ENCODE measurements at regions not wholly inside any gene's neighbourhood (a gene's known extent, or its start where the extent isn't known, plus 50 kb on each side); places are given as distances from the start of the nearest gene placed in this dataset.
A peak's percentile ranks its signal among the peaks of the same experiment; 100 is the strongest.

DNA sequence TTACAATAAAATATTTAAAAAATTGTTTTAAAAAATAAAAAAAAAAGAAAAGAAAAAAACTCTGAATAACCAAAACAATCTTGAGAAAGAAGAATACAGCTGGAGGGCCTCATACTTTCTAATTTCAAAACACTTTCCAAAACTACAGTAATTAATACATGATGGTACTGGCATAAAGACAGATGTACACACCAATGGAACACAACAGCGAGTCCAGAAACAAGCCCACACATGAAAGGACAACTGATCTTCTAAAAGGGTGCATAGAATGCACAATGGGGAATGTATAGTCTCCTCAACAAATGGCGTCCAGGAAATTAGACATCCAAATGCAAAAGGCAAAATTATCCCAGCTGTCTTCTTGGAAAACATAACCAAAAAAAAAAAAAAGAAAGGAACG lies 99.6 kb downstream of the LURAP1L start:
- DNase-seq (ENCODE audit: low spot score), result no peak

DNA sequence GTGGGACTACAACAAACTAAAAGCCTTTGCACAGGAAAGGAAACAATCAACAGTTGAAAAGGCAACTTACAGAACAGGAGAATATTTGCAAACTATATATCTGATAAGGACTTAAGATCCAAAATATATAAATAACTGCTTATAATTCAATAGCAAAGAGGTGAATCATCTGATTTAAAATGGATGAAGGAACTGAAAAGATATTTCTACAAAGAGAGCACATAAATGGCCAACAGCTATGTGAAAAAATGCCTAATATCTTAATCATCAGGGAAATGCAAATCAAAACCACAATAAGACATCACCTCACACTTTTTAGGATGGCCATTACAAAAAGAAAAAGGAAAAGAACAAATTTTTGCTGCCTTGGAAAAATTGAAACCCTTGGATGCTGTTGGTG lies 100.4 kb downstream of the LURAP1L start:
- DNase-seq (ENCODE audit: low spot score), result no peak

DNA sequence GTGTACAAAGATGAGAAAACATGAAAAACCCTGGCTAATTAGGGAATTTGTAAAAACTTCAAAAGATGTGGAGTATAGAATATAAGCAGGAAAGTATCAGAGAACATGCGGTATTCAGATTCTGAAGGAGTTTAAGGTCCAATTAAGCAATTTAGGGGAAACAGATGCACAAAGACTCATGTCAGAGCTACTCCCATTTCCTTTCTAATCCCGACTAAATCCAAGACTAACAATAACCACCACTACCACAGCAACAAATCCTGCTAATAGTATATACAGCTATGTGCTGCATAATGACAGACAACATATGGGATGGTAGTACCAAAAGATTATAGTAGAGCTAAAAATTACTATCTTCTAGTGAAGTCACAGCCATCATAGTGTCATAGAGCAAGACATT lies 102.1 kb downstream of the LURAP1L start:
- DNase-seq (ENCODE audit: low spot score), result no peak

DNA sequence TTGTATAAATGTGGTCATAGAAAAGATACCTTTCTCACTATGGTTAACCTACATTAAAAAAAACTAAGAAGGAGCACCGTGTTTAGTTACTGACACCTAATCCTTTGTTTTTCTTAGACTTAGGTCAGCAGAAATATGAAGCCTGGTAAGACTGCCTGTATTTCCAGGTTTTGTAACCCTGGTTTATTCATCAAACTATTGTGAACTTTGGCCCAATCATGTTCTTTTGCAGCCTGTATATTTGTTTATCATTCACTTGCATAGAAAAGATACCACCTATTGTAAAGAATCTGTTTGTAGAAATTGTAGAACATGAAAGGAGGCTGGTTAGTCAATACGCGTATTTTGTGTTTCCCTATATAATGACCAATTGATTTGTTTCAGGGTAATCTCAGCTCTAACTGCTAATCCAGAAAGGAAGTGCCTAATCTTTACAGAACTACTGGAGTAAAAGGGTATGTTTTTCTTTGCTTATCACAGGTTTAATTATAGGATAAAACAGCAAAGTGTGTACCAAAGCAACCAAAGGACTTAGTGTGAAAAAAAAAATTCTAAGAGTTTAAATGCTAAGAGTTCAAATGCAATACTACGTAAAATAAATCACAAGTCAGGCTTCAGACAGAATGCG lies 103.6 kb downstream of the LURAP1L start:
- DNase-seq (ENCODE audit: low spot score), result no peak

DNA sequence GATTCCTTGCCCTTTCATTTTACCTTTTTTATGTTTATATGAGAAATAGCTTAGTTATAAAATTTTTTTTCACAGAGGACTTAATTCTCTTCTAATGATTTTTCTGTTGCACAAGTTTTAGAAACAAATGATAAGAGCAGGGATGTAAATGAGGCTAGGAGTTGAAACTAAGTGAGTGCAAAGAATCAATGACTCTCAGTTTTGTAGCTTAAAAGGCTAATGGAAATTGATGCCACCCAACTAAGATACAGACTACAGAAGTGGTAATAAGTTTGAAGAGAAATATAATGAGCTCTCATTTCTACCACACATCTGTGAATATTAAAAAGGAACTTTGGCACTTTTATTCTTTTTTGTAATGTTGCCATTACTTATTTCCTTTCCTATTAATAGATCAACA lies 105.1 kb downstream of the LURAP1L start:
- no peak for DNase-seq (ENCODE audit: low spot score)

DNA sequence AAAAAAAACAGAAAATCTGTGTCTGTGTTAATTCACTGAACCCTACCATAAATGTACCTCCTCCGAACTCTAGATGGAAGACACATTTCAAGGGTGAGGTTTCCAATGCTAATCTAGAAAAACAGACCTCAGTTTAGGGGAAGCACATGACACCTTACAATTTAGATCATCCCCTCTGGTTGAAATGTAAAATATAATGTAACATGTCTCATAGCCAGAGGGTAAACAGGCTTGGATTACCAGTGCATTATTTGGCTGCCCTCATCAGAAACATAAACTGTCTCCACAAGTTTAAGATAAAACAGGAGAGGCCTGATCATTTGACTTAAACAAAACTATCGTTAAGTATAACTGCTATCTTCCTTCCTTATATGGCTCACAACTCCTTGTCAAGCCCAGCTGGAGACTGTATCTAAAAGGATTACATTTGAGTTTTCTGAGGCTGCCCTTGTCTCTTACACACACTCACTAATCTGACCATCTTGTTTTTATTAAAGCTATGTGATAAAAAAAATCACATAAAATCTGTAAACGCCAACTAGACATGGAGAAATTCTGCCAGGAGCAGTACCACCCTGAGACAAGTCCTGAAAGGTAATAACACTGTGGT lies 105.7 kb downstream of the LURAP1L start:
- DNase-seq (ENCODE audit: low spot score), result no peak

DNA sequence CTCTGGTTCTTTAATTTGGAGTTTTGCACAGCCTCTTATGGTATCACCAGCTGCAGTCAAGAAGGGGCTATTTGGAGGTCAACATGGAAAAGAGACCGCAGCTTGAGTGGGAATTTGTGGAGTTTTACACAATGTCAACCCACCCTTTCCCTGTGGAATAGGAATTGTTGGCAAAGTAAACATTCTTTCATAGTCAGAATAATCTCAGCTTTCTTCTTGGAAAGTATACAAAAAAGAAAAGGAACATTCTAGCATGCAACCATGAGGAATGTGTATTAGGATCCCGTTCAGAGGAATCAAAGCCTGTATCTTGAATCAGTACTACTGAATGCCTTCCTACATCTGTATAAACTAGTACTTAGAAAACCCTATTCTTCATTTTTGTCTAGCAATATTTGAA lies 107.6 kb downstream of the LURAP1L start:
- DNase-seq (ENCODE audit: low spot score), result no peak

DNA sequence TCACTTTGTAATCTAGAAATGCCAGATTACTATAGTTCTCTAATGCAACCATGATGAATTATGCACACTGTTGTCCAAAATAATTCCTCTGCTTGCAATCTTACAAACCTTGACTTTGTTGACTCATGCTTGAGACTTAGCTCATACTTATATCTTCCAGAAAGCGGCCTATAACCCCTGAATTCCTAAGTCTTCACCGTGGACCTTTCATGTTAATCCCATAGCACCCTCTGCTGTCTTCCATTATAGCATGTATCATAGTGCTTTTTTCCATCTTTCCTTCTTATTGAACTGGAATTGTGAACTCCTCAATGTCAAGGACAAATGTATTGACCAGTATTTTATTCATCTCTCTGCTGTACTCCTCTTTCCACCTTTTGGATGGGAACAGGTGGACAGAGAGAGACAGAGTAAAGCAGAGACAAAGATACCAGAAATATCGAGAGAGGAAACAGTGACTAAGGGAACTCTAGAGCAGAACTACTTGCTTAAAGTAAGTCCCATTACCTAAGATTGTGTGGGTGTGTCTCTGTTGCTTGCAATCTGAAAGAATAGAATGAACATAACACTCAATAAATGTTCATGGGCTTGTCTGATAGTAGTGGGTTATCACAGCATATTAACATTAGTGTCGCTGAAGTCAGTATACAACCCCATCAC lies 110.0 kb downstream of the LURAP1L start:
- peak; percentile 11 for DNase-seq (ENCODE audit: low spot score)

DNA sequence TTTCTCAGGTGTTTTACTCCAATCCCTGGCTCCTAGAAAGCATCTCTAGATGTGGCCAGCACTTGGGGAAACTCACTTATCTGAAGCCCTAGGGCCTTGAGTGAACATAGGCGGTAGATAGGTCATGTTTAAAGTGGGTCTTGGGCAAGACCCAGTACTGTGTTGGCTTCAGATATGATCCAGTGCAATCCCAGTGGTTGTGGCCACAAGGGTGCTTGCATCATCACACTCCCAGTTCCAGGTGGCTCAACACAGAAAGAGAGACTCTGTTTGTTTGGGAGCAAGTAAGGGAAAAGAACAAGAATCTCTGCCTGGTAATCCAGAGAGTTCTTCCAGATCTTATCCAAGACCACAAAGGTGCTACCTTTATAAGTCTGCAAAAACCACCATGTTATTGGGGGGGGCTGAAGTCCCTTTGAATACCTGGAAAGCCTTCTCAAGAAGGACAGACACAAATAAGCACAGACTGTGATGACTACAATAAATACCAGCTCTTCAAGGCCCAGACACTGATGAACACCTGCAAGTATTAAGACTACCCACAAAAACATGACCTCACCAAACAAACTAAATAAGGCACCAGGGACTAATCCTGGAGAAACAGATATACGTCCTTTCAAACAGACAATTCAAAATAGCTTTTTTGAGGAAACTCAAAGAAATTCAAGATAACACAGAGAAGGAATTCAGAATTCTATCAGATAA lies 114.7 kb downstream of the LURAP1L start:
- DNase-seq (ENCODE audit: low spot score), result no peak

DNA sequence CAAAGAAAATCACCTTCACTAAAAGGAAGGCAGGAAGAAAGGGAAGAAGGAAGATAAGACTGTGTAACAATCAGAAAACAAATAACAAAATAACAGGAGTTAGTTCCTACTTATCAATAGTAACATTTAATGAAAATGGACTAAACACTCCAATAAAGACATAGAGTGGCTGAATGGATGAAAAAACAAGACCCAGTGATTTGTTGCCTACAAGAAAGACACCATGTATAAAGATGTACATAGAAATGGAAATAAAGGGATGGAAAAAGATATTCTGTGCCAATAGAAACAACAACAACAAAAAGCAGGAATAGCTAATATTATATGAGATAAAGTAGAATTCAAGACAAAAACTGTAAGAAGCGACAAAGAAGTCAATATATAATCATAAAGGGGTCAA lies 116.8 kb downstream of the LURAP1L start:
- DNase-seq (ENCODE audit: low spot score), result no peak

DNA sequence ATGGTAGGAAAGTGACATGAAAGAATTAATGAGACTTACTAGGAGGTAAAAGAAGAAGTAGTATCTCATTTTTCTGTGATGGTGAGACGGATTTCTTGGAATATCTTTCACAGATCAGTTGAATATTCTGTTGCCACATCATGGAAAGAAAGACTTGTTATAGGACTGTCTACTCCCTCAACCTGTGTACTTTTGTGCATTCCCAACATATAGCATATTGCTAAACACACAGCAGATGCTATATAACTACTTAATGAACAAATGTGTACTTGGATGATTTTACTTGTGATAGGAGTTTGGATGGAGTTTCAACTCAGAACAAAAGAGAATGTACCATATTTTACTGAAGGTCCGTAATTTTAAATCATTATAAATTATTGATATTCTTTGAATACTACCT lies 128.5 kb downstream of the LURAP1L start:
- DNase-seq (ENCODE audit: low spot score), result no peak

DNA sequence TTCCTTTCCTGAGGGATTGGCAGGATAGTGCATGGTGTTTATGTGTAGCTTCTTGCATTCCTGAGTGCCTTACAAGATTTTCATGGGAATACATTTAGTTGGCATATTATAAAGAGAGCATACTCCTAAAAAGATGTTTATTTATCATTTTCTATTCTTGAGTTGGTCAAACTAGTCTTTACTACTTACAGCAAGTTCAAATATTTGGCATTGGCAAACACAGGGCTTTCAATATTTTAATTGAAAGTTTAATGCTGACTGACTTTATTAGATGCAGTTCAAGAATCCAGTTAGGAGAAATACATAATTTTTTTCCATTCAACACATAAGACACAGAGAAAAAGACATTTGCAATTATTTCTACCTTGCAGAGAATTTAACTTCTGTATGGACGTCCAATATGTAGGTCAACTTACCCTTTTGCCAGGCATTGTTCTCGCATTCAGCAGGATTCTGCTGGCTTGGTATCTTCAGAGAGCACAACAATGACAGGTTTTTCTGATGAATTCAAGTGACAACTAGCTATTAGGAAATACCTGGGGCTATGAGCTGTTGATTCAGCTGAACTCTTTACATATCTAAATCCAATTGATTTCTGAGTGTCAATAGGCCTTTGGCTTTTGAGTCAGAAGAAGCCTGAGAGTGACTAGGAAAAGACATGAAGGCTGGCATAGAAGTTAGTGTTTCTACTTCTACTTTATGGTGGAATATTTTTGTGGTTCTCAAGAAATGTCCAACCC lies 129.6 kb downstream of the LURAP1L start:
- DNase-seq (ENCODE audit: low spot score), result no peak

DNA sequence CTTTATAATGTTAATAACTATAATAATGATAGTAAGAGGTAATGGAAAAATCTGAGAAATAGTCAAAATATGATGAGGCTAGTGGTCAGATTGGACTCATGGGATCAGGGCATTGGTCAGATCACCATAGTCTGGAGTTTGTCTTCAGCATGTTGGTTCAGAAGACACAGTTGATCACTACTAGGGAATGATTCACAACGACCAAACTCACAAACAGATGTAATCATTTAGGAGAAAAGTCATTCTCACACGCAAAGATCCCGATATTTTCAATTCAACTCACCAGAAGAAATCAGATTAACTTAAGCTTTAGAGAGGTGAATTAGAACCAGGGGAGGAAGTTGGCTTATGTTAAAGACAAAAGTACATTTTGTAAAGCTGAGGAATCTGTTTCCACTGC lies 131.8 kb downstream of the LURAP1L start:
- no peak for DNase-seq (ENCODE audit: low spot score)

DNA sequence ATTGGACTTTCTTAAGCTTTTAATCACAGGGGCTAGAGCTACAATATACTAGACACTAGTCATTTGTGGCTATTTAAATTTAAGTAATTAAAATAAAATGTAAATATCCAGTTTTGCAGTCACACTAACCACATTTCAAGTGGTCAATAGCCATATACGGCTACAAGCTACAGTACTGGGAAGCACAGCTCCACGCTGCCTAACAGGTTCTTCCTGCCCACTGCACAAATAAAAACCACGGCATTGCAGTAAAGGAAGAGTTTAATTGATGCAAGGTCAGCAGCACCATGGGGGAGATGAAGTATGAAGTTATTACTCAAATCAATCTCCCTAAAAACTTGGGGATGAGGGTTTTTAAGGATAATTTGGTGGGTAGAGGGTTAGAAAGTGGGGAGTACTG lies 134.1 kb downstream of the LURAP1L start:
- DNase-seq (ENCODE audit: low spot score), result no peak

DNA sequence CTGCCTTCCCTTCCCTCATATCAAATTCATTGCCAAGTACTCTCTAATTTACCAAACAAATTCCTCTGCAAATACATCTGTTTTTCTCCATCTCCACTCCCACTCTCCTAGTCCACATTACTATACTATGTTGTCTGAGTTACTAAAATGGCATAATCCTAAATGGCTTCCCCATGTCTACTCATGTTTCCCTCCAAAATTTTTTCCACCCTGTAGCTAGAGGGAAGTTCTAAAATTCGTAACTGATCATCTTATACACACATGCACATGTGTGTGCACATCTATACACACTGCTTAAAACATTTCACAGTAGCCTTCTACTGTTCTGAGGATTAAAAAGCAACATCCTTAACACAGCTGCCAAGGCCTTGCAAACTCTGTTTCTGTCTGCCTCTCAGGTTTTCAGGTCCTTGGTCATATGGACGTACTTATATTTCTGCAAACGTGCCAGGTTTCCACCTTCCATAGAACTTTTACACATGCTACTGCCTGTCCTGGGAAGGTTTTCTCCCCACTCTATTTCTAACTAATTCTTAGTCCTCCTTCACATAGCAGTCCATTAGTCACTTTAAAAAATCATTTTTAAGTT lies 140.6 kb downstream of the LURAP1L start:
- no peak for DNase-seq (ENCODE audit: low spot score)

DNA sequence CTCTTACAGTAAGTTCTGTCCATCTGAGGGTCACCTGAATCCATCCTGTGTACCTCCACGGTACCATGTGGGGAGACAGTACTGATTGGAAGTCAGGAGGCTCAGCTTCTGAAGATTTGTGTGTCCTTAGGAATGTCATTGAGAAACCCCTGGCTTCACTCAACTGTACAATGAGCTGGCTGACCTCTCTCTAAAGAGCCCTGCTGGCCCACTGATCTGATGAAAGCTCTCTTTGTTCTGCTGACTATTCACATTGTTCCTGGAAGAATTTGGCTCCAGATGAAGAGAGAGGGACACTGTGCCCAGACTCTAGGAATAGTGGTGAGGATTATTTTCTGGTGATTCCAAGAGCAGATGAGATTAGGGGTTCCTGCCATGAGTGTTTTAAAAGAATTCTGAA lies 141.2 kb downstream of the LURAP1L start:
- DNase-seq (ENCODE audit: low spot score), result peak; percentile 79

DNA sequence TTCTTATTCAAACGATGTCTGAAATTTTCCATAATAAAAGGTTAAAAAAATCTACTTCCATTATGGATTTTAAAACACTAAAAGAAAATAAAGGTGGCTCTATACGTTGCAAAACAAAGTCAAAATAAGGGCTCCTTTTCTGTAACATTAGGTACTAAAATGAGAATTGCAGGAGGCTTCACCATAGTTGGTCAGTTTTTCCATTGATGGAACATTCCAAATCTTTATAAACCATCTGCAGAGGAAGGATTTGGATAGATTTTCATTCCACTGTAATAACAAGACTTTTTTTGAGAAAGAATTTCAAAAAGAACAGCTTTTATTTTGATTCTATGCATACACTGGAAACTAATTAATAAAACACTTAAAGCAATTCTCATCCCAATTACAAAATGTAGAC lies 145.6 kb downstream of the LURAP1L start:
- no peak for DNase-seq (ENCODE audit: low spot score)

DNA sequence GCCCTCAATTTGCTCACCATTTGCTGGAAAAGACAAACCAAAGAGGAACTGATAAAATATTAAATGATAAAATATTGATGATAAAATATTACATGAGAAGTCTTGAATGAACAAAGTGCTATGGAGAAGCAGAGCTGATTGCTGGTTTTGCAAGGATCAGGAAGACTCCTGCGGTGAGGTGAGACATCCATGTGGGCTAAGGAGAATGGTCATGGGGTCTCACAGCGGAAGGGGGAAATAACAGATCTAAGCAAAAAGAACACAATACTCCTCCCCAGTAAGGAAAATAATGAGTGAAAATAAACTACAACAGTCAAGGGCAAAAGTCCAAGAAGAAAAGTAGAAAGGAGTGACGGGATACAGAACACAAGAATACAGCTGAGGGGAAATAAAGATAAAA lies 146.8 kb downstream of the LURAP1L start:
- DNase-seq (ENCODE audit: low spot score), result no peak

DNA sequence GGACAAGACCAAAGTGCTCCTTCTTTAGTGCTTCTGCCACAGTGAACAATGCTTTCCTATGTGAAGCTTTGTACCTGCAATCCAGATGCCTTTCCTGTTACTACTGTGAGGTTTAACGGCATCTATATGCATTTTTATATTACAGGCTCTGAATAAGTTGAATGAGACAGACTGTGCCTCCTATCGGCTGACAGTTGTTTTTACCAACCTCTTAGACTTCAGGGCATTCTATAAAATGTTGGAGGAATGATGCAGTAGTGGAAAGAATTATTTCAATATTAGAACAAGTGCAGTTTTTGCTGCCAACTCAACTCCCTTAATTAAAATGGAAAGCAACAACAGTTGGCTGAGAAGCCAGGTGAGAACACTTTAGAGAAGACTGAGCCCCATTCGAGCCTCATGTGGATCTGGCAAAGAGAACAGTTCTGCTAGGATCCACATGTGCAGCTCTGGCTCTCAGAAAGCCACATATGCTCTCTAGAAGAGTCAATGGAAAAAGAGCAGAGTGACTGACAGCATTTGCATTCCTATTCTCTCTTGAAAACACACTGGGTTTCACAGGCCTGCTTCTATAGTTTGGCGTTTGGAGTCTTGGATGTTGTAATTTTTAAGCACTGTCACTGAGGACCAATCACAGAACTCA lies 147.5 kb downstream of the LURAP1L start:
- no peak for DNase-seq (ENCODE audit: low spot score)

DNA sequence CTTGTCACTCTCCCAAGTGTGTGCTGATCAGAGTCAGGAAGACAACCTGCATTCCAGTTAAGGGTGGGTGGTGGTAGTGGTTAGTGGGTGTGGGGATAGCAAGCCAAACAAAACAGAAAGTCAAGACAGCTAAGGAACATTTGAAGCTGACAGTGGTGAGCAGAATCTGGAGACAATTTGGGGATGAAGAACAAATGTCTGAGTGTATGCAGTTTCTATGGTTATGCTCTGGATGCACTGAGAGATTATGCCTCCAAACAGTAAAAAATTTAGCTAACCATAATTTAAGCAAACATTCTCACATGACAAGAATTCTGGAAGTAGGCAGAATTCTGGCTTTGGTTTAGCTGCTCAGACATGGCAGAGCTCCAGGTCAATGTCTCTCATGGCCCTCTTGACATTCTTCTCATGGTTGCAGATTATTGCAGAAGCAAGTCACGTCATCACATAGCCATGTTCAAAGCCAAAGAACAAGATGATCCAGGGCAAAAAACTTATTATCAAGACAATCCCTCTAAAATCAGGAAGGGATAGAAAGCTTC lies 148.7 kb downstream of the LURAP1L start:
- no peak for DNase-seq (ENCODE audit: low spot score)

DNA sequence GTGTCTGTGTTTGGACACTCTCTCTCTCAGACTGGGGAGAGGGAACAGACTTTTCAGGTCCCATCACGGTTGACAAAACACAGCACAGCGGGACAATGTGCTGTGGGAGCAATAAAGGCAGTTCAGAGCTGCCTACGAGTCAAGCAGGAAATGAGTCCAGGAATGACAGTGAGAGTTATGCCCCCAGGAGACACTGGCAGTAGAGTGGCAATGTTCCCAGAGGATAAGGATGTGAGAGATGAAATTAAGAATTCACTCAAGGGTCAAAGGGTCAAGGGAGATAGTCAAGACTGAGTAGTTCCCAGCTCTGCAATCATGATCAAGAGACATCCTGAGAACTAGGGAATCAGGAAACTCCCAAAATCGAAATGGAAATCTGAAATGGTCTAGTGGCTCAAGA lies 156.1 kb downstream of the LURAP1L start:
- DNase-seq (ENCODE audit: low spot score), result no peak
